Upper lobe of left lung (tissue), 6 donors: ENCODE measurements at regions not wholly inside any gene's neighbourhood (a gene's known extent, or its start where the extent isn't known, plus 50 kb on each side); places are given as distances from the start of the nearest gene placed in this dataset.
A peak's percentile ranks its signal among the peaks of the same experiment; 100 is the strongest.

Source experiments
- ATAC-seq, 2 donors: fragments of 200-7000 bp; cut with Tn5 transposase; one replicate each; pipeline ENCODE4 v1.9.1; 2022; ENCODE audit warnings: mild to moderate bottlenecking in 2 of 2, moderate library complexity in 2 of 2; ENCODE audit not compliant: low FRiP score in 2 of 2
- DNase-seq, 2 donors: peaks; one replicate each; pipeline ENCODE4 v3.0.0-alpha.2; 2019 to 2020
- H3K27ac ChIP-seq, 4 donors: fragments of 200-600 bp; sonication (generic); one replicate each; pipeline ENCODE4 v1.5.1; 2016 to 2019
- H3K27me3 ChIP-seq, 4 donors: fragments of 200-600 bp; sonication (generic); one replicate each; pipeline ENCODE4 v1.5.1; 2017 to 2019
- H3K36me3 ChIP-seq, 4 donors: fragments of 200-600 bp; sonication (generic); one replicate each; pipeline ENCODE4 v1.5.1; 2016 to 2019
- H3K4me1 ChIP-seq, 4 donors: fragments of 200-600 bp; sonication (generic); one replicate each; pipeline ENCODE4 v1.5.1; 2018 to 2019
- H3K4me3 ChIP-seq, 4 donors: fragments of 200-600 bp; sonication (generic); one replicate each; pipeline ENCODE4 v1.5.1; 2017 to 2019; ENCODE audit warnings: mild to moderate bottlenecking in 2 of 4, moderate library complexity in 1 of 4
- H3K9me3 ChIP-seq, 4 donors: fragments of 200-600 bp; sonication (generic); one replicate each; pipeline ENCODE4 v1.5.1; 2018 to 2019
- CTCF ChIP-seq, 6 experiments: fragments of 450-650 bp in 4 of 6; fragments of 200-600 bp in 2 of 6; sonication (generic) in 2 of 6; IDR thresholded peaks; one replicate each; pipeline ENCODE4 v1.5.1; 2016 to 2019; ENCODE audit warnings: antibody characterized with exemption in 6 of 6
- EP300 ChIP-seq, 4 donors: sonication (generic); formaldehyde crosslinking; IDR thresholded peaks; one replicate each; pipeline ENCODE4 v1.5.1; 2017; ENCODE audit warnings: antibody characterized with exemption in 4 of 4, control low read depth in 2 of 4
- POLR2A ChIP-seq, 4 donors: fragments of 450-650 bp; IDR thresholded peaks; one replicate each; pipeline ENCODE4 v1.5.1; 2016 to 2017; ENCODE audit warnings: antibody characterized with exemption in 4 of 4, mild to moderate bottlenecking in 2 of 4
- POLR2AphosphoS5 ChIP-seq, 2 donors: sonication (generic); formaldehyde crosslinking; IDR thresholded peaks; one replicate each; pipeline ENCODE4 v1.5.1; 2017; ENCODE audit warnings: antibody characterized with exemption in 2 of 2
- WGBS, 2 donors: methylation state at CpG; one replicate each; pipeline ENCODE4 v1.1.5; 2017 to 2018; 5-methylcytosine and 5-hydroxymethylcytosine counted together
- donor health status: DM: no; HTN: no; CAD: no; lungs with moderate emphysema.
- donor health status: DM: no; HTN: yes; CAD: no; lungs with severe emphysema.

DNA sequence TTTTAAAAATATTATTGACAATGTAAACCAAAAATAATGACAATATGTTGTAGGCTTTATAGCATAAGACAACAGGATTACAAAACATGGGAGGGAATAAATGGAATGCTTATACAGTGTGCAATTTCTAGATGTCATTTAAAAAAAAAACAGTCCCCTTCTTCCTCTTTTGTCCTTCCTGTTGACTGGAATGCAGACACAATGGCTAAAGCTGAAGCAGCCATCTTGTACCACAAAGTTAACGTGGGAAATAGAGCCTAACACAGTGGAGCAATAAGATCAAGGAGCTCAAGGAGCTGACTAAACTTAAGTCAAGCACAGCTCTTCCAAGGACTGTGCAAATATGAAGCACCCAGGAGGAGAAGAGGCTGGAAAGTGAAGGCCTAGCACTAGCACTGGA, 208.1 kb downstream of the ARHGAP12 start:
- no peak for ATAC-seq
- no peak for TF ChIP-seq EP300 (IDR thresholded peaks at IDR 0.05)
- no peak for TF ChIP-seq POLR2AphosphoS5 (IDR thresholded peaks at IDR 0.05)
- Histone ChIP-seq H3K27ac (no peak overlapping the region), H3K36me3 (no peaks in the 10 kb centered on the region), H3K27me3 (no peaks in the 10 kb centered on the region), H3K4me3 (no peak overlapping the region), H3K4me1 (no peaks in the 10 kb centered on the region), H3K9me3 (no peaks in the 10 kb centered on the region)
- 41 to 59% methylated on average over 1 of the region's 1 CpG for WGBS, 2 donors
- DNase-seq: no peak

- TF ChIP-seq POLR2A (IDR thresholded peaks at IDR 0.05) (no peak), CTCF (IDR thresholded peaks at IDR 0.05) (no peak), POLR2AphosphoS5 (IDR thresholded peaks at IDR 0.05) (no peak), EP300 (IDR thresholded peaks at IDR 0.05) (no peak)
- no peak overlapping the region for H3K4me3 ChIP-seq
- peak overlapping the region in 3 of 4 donors; percentile 81 to 90 (median 89) for H3K27ac ChIP-seq
- no peak for DNase-seq
- no peak for ATAC-seq
- peaks cover 3 to 6% (median 4%) of the 10 kb centered on the region in 4 donors for H3K9me3 ChIP-seq
- H3K36me3 ChIP-seq: no peaks in the 10 kb centered on the region
- peaks cover 31 to 47% (median 39%) of the 10 kb centered on the region in 4 donors for H3K4me1 ChIP-seq
- no peaks in the 10 kb centered on the region for H3K27me3 ChIP-seq
Observed at GRCh38 chr10:31709476-31709875, 219.2 kb downstream of the ARHGAP12 start.

GRCh38 chr10:31709028-31709427, 219.6 kb downstream of the ARHGAP12 start:
- peaks cover 31 to 47% (median 39%) of the 10 kb centered on the region in 4 donors for H3K4me1 ChIP-seq
- no peaks in the 10 kb centered on the region for H3K36me3 ChIP-seq
- H3K27me3 ChIP-seq: no peaks in the 10 kb centered on the region
- WGBS, 2 donors: 44 to 63% methylated on average over 3 of the region's 3 CpGs
- ATAC-seq: no peak
- DNase-seq: no peak
- TF ChIP-seq POLR2AphosphoS5 (IDR thresholded peaks at IDR 0.05) (no peak), CTCF (IDR thresholded peaks at IDR 0.05) (no peak), POLR2A (IDR thresholded peaks at IDR 0.05) (no peak), EP300 (IDR thresholded peaks at IDR 0.05) (no peak)
- H3K4me3 ChIP-seq: no peak overlapping the region
- H3K27ac ChIP-seq: peak overlapping the region; percentile 75 to 90 (median 85)
- peaks cover 3 to 6% (median 4%) of the 10 kb centered on the region in 4 donors for H3K9me3 ChIP-seq

- DNase-seq (no peak), ATAC-seq (no peak)
- Histone ChIP-seq H3K36me3 (no peaks in the 10 kb centered on the region), H3K4me3 (no peak overlapping the region), H3K4me1 (peaks cover 31 to 47% (median 39%) of the 10 kb centered on the region in 4 donors), H3K27me3 (no peaks in the 10 kb centered on the region), H3K9me3 (peaks cover 3 to 6% (median 4%) of the 10 kb centered on the region in 4 donors), H3K27ac (peak overlapping the region; percentile 75 to 90 (median 85))
- TF ChIP-seq POLR2A (IDR thresholded peaks at IDR 0.05) (no peak), EP300 (IDR thresholded peaks at IDR 0.05) (no peak), POLR2AphosphoS5 (IDR thresholded peaks at IDR 0.05) (no peak), CTCF (IDR thresholded peaks at IDR 0.05) (no peak)
- WGBS, 2 donors: 57 to 66% methylated on average over 6 to 9 of the region's 9 CpGs
Observed at GRCh38 chr10:31708474-31708873, 220.2 kb downstream of the ARHGAP12 start.

DNA sequence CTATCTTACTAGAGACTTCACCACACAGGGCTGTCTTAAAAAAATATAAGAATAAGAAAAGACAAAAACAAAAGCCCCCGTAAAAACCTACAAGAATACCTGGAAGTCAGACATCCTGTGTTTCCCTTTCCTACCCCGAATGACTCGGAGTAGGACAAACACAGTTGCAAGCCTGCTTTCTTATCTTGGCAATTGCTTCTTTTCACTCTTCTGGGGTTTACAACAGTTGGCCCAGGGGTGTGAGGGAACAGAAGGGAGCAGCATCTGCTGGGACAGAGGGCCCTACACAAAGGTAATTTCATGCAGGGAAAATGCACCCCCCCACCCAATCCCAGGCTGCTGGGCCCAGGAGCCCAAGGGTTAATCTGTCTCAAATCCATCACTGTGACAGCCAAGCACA, 220.6 kb downstream of the ARHGAP12 start:
- DNase-seq (no peak), ATAC-seq (no peak)
- Histone ChIP-seq H3K4me1 (peaks cover 31 to 47% (median 39%) of the 10 kb centered on the region in 4 donors), H3K27ac (peak overlapping the region; percentile 75 to 90 (median 85)), H3K36me3 (no peaks in the 10 kb centered on the region), H3K4me3 (peak overlapping the region in 1 of 4 donors; percentile 15), H3K9me3 (peaks cover 3 to 6% (median 4%) of the 10 kb centered on the region in 4 donors), H3K27me3 (no peaks in the 10 kb centered on the region)
- WGBS, 2 donors: 9 to 33% methylated on average over 3 of the region's 3 CpGs
- TF ChIP-seq CTCF (IDR thresholded peaks at IDR 0.05) (no peak), POLR2AphosphoS5 (IDR thresholded peaks at IDR 0.05) (no peak), POLR2A (IDR thresholded peaks at IDR 0.05) (no peak), EP300 (IDR thresholded peaks at IDR 0.05) (no peak)
